Caco-2 (cell line): ENCODE measurements at regions not wholly inside any gene's neighbourhood (a gene's known extent, or its start where the extent isn't known, plus 50 kb on each side); places are given as distances from the start of the nearest gene placed in this dataset.

Experiments used
- BruUV-seq: library from RNA; stranded (reverse); fragments of 400-500 nt; replicated peaks from 2 replicates; lab custom pipeline; 2021; lab: Mats Ljungman, UMichigan
- CTCF ChIA-PET: fragments of 300-600 bp; sonication (Branson Sonifier 250); formaldehyde crosslinking; loops from one replicate; lab custom pipeline; 2022; ENCODE audit warnings: antibody characterized with exemption; lab: Charles Lee
- POLR2A ChIA-PET: fragments of 300-600 bp; sonication (Branson Sonifier 250); formaldehyde crosslinking; loops from one replicate; lab custom pipeline; 2022; ENCODE audit warnings: antibody characterized with exemption; lab: Charles Lee
- DNase-seq, 2 experiments: peaks; one replicate each; pipeline versions ENCODE4 v3.0.0 to v3.0.0-alpha.2; 2020 to 2022
- H3K27me3 ChIP-seq: replicated peaks from 2 replicates; pipeline ENCODE4 v1.6.0; 2011; ENCODE audit warnings: low read length; ENCODE audit not compliant: control insufficient read depth, insufficient read depth
- H3K36me3 ChIP-seq: 2 replicates; pipeline ENCODE4 v1.5.1; 2011; ENCODE audit warnings: low read length; ENCODE audit not compliant: control insufficient read depth, insufficient read depth
- H3K4me1 ChIP-seq: fragments of 250-450 bp; sonication (Bioruptor Pico); 2 replicates; pipeline ENCODE4 v1.5.1; 2020; ENCODE audit warnings: mild to moderate bottlenecking
- H3K4me3 ChIP-seq: 2 replicates; pipeline ENCODE4 v1.5.1; 2011; ENCODE audit warnings: low read depth, mild to moderate bottlenecking, control low read depth, low read length
- H3K9me3 ChIP-seq: fragments of 250-450 bp; sonication (Bioruptor Pico); 2 replicates; pipeline ENCODE4 v1.5.1; 2020; ENCODE audit warnings: mild to moderate bottlenecking, moderate library complexity
- H3K27ac Mint-ChIP-seq: one replicate; pipeline ENCODE4 v1.8.0; 2022; ENCODE audit warnings: mixed read lengths; ENCODE audit not compliant: unreplicated experiment
- H3K27me3 Mint-ChIP-seq: one replicate; pipeline ENCODE4 v1.8.0; 2022; ENCODE audit warnings: mixed read lengths; ENCODE audit not compliant: insufficient read depth, unreplicated experiment
- H3K36me3 Mint-ChIP-seq: one replicate; pipeline ENCODE4 v1.8.0; 2022; ENCODE audit warnings: mild to moderate bottlenecking, mixed read lengths; ENCODE audit not compliant: insufficient read depth, unreplicated experiment
- H3K4me1 Mint-ChIP-seq: one replicate; pipeline ENCODE4 v1.8.0; 2022; ENCODE audit warnings: low read depth, mixed read lengths; ENCODE audit not compliant: unreplicated experiment
- H3K4me3 Mint-ChIP-seq: one replicate; pipeline ENCODE4 v1.8.0; 2022; ENCODE audit warnings: mild to moderate bottlenecking, moderate library complexity, mixed read lengths; ENCODE audit not compliant: unreplicated experiment
- H3K9me3 Mint-ChIP-seq: one replicate; pipeline ENCODE4 v1.8.0; 2022; ENCODE audit warnings: mixed read lengths; ENCODE audit not compliant: unreplicated experiment
- intact Hi-C: fragments of 100-400 bp; cut with micrococcal nuclease; formaldehyde crosslinking; loops from one replicate; pipeline ENCODE4 v1.10.0; 2022; ENCODE audit not compliant: unreplicated experiment
- TF ChIP-seq, protein P1 (sequence below), 2 experiments: fragments of 200-600 bp in 1 of 2; IDR thresholded peaks; 1 replicate in 1 of 2; 2 replicates in 1 of 2; pipeline versions ENCODE4 v1.5.1 to v1.8.0; 2011 to 2022; ENCODE audit warnings: antibody characterized with exemption in 1 of 2, control low read depth in 1 of 2, inconsistent platforms in 1 of 2, low read depth in 1 of 2, low read length in 1 of 2, mild to moderate bottlenecking in 1 of 2, moderate library complexity in 1 of 2; ENCODE audit not compliant: insufficient read depth in 1 of 2, severe bottlenecking in 1 of 2, unreplicated experiment in 1 of 2

DNA sequence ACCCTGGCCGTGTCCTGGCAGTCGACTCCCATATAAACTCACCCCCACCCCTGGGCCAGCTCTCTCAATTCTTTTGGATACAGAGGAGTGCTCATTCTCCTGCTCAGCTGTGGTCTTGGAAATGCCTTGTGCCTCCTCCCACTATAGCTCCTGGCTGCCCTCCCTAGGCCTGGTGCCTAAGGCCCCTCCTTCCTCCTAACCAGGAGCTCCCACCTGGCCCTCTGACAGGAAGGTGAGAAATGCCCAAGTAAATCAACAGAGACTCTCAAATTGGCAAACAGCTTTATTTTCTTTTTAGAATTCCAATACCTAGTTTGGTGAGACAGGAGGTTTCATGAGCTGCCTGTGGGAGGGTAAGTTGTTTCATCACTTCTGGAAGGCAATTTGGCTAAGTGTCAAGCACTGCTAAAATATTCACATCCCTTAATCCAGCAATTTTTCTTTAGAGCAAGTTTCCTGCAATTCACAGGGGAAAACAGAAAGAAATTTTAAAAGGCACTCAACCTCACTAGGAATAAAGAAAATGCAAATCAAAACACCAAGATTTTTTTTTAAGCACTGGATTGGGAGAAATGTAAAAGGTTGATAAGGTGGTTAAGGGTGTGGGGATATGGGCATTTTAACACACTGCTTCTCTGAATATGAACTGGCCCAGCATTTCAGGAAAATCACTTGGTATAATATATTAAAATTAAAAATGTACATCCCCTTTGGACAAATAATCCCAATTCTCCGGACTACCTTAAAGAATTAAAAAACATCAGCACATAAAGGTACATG, 209.7 kb upstream of the ARHGAP20 start:
- ChIA-PET CTCF (no interaction called here), POLR2A (no interaction called here)
- DNase-seq = no peak
- Mint-ChIP-seq H3K9me3 (peaks cover 9% of the 10 kb centered on the region), H3K36me3 (no peaks in the 10 kb centered on the region), H3K4me1 (no peaks in the 10 kb centered on the region), H3K4me3 (no peak overlapping the region), H3K27ac (no peak overlapping the region), H3K27me3 (peaks cover 12% of the 10 kb centered on the region)
- no TSS peak for BruUV-seq
- peaks cover 4% of the 10 kb centered on the region for H3K9me3 ChIP-seq
- no peaks in the 10 kb centered on the region for H3K4me1 ChIP-seq
- no peaks in the 10 kb centered on the region for H3K36me3 ChIP-seq
- intact Hi-C loops = no loop called here
- no peak overlapping the region for H3K4me3 ChIP-seq
- no peaks in the 10 kb centered on the region; the same call in 1 of the 2 replicates for H3K27me3 ChIP-seq
- TF ChIP-seq, protein P1, sequence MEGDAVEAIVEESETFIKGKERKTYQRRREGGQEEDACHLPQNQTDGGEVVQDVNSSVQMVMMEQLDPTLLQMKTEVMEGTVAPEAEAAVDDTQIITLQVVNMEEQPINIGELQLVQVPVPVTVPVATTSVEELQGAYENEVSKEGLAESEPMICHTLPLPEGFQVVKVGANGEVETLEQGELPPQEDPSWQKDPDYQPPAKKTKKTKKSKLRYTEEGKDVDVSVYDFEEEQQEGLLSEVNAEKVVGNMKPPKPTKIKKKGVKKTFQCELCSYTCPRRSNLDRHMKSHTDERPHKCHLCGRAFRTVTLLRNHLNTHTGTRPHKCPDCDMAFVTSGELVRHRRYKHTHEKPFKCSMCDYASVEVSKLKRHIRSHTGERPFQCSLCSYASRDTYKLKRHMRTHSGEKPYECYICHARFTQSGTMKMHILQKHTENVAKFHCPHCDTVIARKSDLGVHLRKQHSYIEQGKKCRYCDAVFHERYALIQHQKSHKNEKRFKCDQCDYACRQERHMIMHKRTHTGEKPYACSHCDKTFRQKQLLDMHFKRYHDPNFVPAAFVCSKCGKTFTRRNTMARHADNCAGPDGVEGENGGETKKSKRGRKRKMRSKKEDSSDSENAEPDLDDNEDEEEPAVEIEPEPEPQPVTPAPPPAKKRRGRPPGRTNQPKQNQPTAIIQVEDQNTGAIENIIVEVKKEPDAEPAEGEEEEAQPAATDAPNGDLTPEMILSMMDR (IDR thresholded peaks at IDR 0.05; ENCODE audit: insufficient read depth in 1 of 2, low read depth in 1 of 2, low read length in 1 of 2, severe bottlenecking in 1 of 2, unreplicated experiment in 1 of 2) = no peak

DNA sequence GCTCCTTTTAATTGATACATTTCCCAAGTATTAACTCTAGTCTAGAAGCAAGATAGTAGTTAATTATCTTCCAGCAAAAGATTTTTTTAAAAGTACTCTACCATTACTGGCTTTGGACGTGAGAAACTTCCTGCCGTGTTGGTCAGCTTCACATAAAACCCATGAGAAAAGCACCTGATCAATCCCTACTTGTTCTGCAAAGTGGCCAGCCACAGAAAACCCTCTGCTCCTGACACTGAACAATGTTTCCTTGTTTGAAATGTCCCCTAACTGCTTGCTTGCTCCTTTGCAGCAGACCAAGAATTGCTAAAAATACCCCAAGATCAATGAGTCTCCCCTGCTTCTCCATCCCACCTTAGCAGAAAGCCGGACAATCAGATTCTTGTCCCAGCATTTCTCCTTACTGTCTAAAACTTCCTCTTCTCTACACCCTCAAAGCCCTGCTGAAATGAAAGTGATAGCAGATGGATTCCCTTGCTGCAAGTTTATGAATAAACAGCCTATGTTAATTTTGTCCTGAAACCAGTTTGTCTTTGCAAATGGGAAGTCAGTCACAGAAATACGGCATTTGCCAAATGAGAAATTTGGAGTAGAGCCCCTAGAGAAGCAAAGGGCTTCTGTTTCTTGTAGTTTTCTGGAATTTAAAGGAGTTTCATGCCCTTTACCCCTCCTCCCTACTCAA, 207.1 kb upstream of the ARHGAP20 start:
- H3K36me3 ChIP-seq = no peaks in the 10 kb centered on the region
- CTCF ChIA-PET = no interaction called here
- Mint-ChIP-seq H3K27me3 (peaks cover 10% of the 10 kb centered on the region), H3K4me3 (no peak overlapping the region), H3K27ac (no peak overlapping the region), H3K36me3 (no peaks in the 10 kb centered on the region), H3K9me3 (no peaks in the 10 kb centered on the region), H3K4me1 (no peaks in the 10 kb centered on the region)
- no peak overlapping the region for H3K4me3 ChIP-seq
- DNase-seq = no peak
- no peaks in the 10 kb centered on the region; the same call in 1 of the 2 replicates for H3K27me3 ChIP-seq
- no peaks in the 10 kb centered on the region for H3K9me3 ChIP-seq
- POLR2A ChIA-PET = no interaction called here
- no peaks in the 10 kb centered on the region for H3K4me1 ChIP-seq
- intact Hi-C loops = no loop called here
- TF ChIP-seq, protein P1 (IDR thresholded peaks at IDR 0.05; ENCODE audit: insufficient read depth in 1 of 2, low read depth in 1 of 2, low read length in 1 of 2, severe bottlenecking in 1 of 2, unreplicated experiment in 1 of 2) = no peak
- BruUV-seq = no TSS peak

DNA sequence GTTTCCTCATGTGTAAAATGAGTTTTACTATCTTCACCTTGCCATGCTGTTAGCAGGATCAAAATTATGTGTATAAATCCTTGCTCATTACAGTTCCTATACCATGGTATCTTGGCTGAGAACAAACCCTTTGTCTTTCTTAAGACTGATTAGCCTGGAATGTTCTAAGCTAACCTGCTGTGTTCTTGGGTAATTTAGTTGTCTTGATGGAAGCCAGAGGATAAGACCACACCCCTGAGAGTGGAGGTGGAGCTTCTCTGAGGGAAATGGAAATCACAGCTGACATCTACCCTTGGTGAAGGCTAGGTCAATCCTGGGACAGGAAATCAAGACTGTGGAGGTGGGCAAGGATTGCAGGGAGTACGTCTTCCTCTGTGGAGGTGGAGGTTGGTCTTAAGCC, 206.1 kb upstream of the ARHGAP20 start:
- no peaks in the 10 kb centered on the region for H3K9me3 ChIP-seq
- H3K27me3 ChIP-seq = no peaks in the 10 kb centered on the region; the same call in 1 of the 2 replicates
- CTCF ChIA-PET = no interaction called here
- H3K4me3 ChIP-seq = no peak overlapping the region
- Mint-ChIP-seq H3K4me3 (no peak overlapping the region), H3K36me3 (no peaks in the 10 kb centered on the region), H3K4me1 (no peaks in the 10 kb centered on the region), H3K27me3 (peaks cover 14% of the 10 kb centered on the region), H3K27ac (no peak overlapping the region), H3K9me3 (no peaks in the 10 kb centered on the region)
- BruUV-seq = no TSS peak
- intact Hi-C loops = no loop called here
- POLR2A ChIA-PET = no interaction called here
- no peaks in the 10 kb centered on the region for H3K36me3 ChIP-seq
- TF ChIP-seq, protein P1 (IDR thresholded peaks at IDR 0.05; ENCODE audit: insufficient read depth in 1 of 2, low read depth in 1 of 2, low read length in 1 of 2, severe bottlenecking in 1 of 2, unreplicated experiment in 1 of 2) = no peak
- no peaks in the 10 kb centered on the region for H3K4me1 ChIP-seq
- DNase-seq = no peak
